WTC11 (cell line): ENCODE measurements at regions not wholly inside any gene's neighbourhood (a gene's known extent, or its start where the extent isn't known, plus 50 kb on each side); places are given as distances from the start of the nearest gene placed in this dataset.

Experiments
- ATAC-seq: fragments of 200-7000 bp; cut with Tn5 transposase; 2 replicates; pipeline ENCODE4 v1.10.0; 2021; ENCODE audit warnings: mild to moderate bottlenecking, moderate library complexity
- CTCF ChIA-PET: fragments of 300-600 bp; sonication (Branson Sonifier 250); formaldehyde crosslinking; loops from one replicate; lab custom pipeline; 2021; ENCODE audit warnings: antibody characterized with exemption; lab: Charles Lee
- POLR2A ChIA-PET: fragments of 350-600 bp; sonication (Branson Sonifier 250); formaldehyde crosslinking; loops from one replicate; lab custom pipeline; 2021; ENCODE audit warnings: antibody characterized with exemption; lab: Charles Lee
- DNase-seq: peaks from one replicate; pipeline ENCODE4 v3.0.0; 2021; ENCODE audit warnings: low spot score
- H3K27ac Mint-ChIP-seq: 2 replicates; pipeline ENCODE4 v1.8.0; 2021; ENCODE audit warnings: mixed read lengths
- H3K27me3 Mint-ChIP-seq: 2 replicates; pipeline ENCODE4 v1.8.0; 2021; ENCODE audit warnings: low read depth, mild to moderate bottlenecking, moderate library complexity, mixed read lengths
- H3K36me3 Mint-ChIP-seq: 2 replicates; pipeline ENCODE4 v1.8.0; 2021; ENCODE audit warnings: mixed read lengths
- H3K4me1 Mint-ChIP-seq: 2 replicates; pipeline ENCODE4 v1.8.0; 2022; ENCODE audit warnings: mixed read lengths
- H3K4me3 Mint-ChIP-seq: 2 replicates; pipeline ENCODE4 v1.8.0; 2021; ENCODE audit warnings: mild to moderate bottlenecking, moderate library complexity, mixed read lengths
- H3K9me3 Mint-ChIP-seq: 2 replicates; pipeline ENCODE4 v1.8.0; 2021; ENCODE audit warnings: mixed read lengths
- ATF1 ChIP-seq: sonication (generic); formaldehyde crosslinking; IDR thresholded peaks from 2 replicates; pipeline ENCODE4 v1.8.1; 2023; ENCODE audit warnings: mild to moderate bottlenecking, moderate library complexity, missing genetic modification reagents
- ATF2 ChIP-seq: sonication (generic); formaldehyde crosslinking; IDR thresholded peaks from 2 replicates; pipeline ENCODE4 v1.8.1; 2022; ENCODE audit warnings: low read depth, missing genetic modification reagents, borderline replicate concordance
- ELF4 ChIP-seq: sonication (generic); formaldehyde crosslinking; IDR thresholded peaks from 2 replicates; pipeline ENCODE4 v1.8.1; 2022; ENCODE audit warnings: low read depth, mild to moderate bottlenecking, moderate library complexity, missing genetic modification reagents
- GTF2I ChIP-seq: fragments of 250-450 bp; sonication (Bioruptor Pico); conservative IDR thresholded peaks from 2 replicates; pipeline ENCODE4 v1.4.0; 2021; ENCODE audit warnings: mild to moderate bottlenecking
- HMGXB4 ChIP-seq: sonication (generic); formaldehyde crosslinking; IDR thresholded peaks from 2 replicates; pipeline ENCODE4 v1.8.1; 2023; ENCODE audit warnings: mild to moderate bottlenecking, moderate library complexity, missing genetic modification reagents
- IRF1 ChIP-seq: sonication (generic); formaldehyde crosslinking; IDR thresholded peaks from 2 replicates; pipeline ENCODE4 v1.8.0; 2023; ENCODE audit warnings: missing genetic modification reagents
- JUN ChIP-seq: sonication (generic); formaldehyde crosslinking; IDR thresholded peaks from 2 replicates; pipeline ENCODE4 v1.8.0; 2023; ENCODE audit warnings: mild to moderate bottlenecking, missing genetic modification reagents
- KAT7 ChIP-seq: sonication (generic); formaldehyde crosslinking; IDR thresholded peaks from 2 replicates; pipeline ENCODE4 v1.8.1; 2023; ENCODE audit warnings: missing genetic modification reagents, mild to moderate bottlenecking, borderline replicate concordance
- NFE2L1 ChIP-seq: sonication (generic); formaldehyde crosslinking; IDR thresholded peaks from 2 replicates; pipeline ENCODE4 v1.8.1; 2023; ENCODE audit warnings: missing genetic modification reagents
- TEAD1 ChIP-seq: sonication (generic); formaldehyde crosslinking; IDR thresholded peaks from 2 replicates; pipeline ENCODE4 v1.8.0; 2022; ENCODE audit warnings: mild to moderate bottlenecking, missing genetic modification reagents
- TP53 ChIP-seq: sonication (generic); formaldehyde crosslinking; IDR thresholded peaks from 2 replicates; pipeline ENCODE4 v1.8.1; 2023; ENCODE audit warnings: mild to moderate bottlenecking, missing genetic modification reagents
- ZNF232 ChIP-seq: sonication (generic); formaldehyde crosslinking; IDR thresholded peaks from 2 replicates; pipeline ENCODE4 v1.8.0; 2022; ENCODE audit warnings: mild to moderate bottlenecking, missing genetic modification reagents
- ZNF317 ChIP-seq: sonication (generic); formaldehyde crosslinking; IDR thresholded peaks from 2 replicates; pipeline ENCODE4 v1.8.1; 2023; ENCODE audit warnings: low read depth, mild to moderate bottlenecking, moderate library complexity, missing genetic modification reagents, borderline replicate concordance
- ZNF396 ChIP-seq: fragments of 250-450 bp; sonication (Bioruptor Pico); IDR thresholded peaks from 2 replicates; pipeline ENCODE4 v1.8.0; 2021; ENCODE audit warnings: mild to moderate bottlenecking, moderate library complexity, borderline replicate concordance
- ZNF416 ChIP-seq: fragments of 250-450 bp; sonication (Bioruptor Pico); IDR thresholded peaks from 2 replicates; pipeline ENCODE4 v1.9.0; 2021; ENCODE audit warnings: mild to moderate bottlenecking, inconsistent platforms
- TF ChIP-seq, protein P1 (sequence below): sonication (generic); formaldehyde crosslinking; IDR thresholded peaks from 2 replicates; pipeline ENCODE4 v1.8.1; 2023; ENCODE audit warnings: mild to moderate bottlenecking, missing genetic modification reagents
- TF ChIP-seq, protein P2 (sequence below): fragments of 250-450 bp; sonication (Bioruptor Pico); conservative IDR thresholded peaks from 2 replicates; pipeline ENCODE4 v1.9.0; 2021; ENCODE audit warnings: mild to moderate bottlenecking
- TF ChIP-seq, protein P3 (sequence below): sonication (generic); formaldehyde crosslinking; conservative IDR thresholded peaks from 2 replicates; pipeline ENCODE4 v1.8.1; 2023; ENCODE audit warnings: mild to moderate bottlenecking, low read depth, missing genetic modification reagents, moderate library complexity
- TF ChIP-seq, protein P4 (sequence below): fragments of 250-450 bp; sonication (Bioruptor Pico); IDR thresholded peaks from 2 replicates; pipeline ENCODE4 v1.9.0; 2021; ENCODE audit warnings: mild to moderate bottlenecking

DNA sequence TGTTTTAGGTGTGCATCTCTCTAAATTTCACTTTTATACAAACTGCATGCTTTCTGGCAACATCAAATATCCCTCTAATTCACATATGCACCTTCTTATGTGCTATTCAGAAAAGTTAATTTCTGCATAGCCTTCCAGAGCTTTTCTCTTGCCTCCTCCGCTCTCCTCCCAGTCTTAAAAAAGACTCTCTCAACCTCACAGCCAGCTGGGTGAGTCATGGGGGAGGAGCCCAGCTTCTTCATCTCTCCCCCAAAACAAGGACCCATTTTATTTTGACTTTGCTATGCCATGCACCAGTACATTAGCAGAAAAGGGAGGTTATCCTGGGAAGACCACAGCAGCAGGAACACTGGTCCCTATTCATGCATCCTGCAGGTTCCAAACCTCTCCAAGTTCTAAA is 234.4 kb downstream of the KCNA4 start (continued):
- TF ChIP-seq, protein P1, sequence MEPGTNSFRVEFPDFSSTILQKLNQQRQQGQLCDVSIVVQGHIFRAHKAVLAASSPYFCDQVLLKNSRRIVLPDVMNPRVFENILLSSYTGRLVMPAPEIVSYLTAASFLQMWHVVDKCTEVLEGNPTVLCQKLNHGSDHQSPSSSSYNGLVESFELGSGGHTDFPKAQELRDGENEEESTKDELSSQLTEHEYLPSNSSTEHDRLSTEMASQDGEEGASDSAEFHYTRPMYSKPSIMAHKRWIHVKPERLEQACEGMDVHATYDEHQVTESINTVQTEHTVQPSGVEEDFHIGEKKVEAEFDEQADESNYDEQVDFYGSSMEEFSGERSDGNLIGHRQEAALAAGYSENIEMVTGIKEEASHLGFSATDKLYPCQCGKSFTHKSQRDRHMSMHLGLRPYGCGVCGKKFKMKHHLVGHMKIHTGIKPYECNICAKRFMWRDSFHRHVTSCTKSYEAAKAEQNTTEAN (CRISPR knock-in tag) = no peak
- TF ChIP-seq GTF2I (CRISPR knock-in tag) = no peak
- no peak for TF ChIP-seq ZNF396 (CRISPR knock-in tag)
- no peak for TF ChIP-seq HMGXB4 (CRISPR knock-in tag)
- TF ChIP-seq ATF2 (CRISPR knock-in tag) = no peak
- TF ChIP-seq, protein P2, sequence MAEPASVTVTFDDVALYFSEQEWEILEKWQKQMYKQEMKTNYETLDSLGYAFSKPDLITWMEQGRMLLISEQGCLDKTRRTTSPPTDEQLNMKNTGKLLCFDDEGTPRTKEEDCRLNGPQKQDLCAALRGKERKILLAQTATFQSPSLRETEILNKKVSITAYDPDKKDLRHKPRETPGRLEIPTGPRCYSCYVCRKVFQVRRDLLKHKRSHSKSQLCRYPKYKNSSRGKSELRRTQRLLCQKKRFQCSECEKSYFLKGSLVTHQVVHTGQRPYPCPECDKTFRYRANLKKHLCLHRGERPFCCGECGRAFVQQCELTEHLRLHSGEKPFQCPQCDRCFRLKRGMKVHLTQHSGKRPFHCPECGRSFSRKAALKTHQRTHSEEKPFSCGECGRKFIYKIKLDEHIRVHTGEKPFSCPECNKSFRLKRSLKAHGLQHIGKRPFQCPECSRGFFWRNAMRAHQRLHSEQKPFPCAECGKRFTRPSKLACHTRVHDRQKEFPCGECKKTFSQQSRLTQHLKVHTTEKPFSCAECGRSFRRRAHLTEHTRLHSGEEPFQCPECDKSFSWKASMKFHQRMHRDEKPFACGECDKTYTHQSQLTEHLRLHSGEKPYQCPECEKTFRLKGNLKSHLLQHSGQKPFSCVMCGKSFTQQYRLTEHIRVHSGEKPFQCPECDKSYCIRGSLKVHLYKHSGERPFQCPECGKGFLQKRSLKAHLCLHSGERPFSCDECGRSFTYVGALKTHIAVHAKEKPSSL (CRISPR knock-in tag) = no peak
- TF ChIP-seq ATF1 (CRISPR knock-in tag) = no peak
- TF ChIP-seq ELF4 = no peak
- no peak for TF ChIP-seq NFE2L1 (CRISPR knock-in tag)
- no peak for TF ChIP-seq JUN (CRISPR knock-in tag)
- TF ChIP-seq ZNF232 (CRISPR knock-in tag) = no peak

GRCh38 chr11:29781268-29781667 is 235.6 kb downstream of the KCNA4 start:
- Mint-ChIP-seq H3K4me3 (no peak overlapping the region), H3K36me3 (no peaks in the 10 kb centered on the region), H3K27me3 (no peaks in the 10 kb centered on the region; the same call in 1 of the 2 replicates), H3K9me3 (peaks cover 4% of the 10 kb centered on the region; the same call in 1 of the 2 replicates), H3K27ac (no peak overlapping the region), H3K4me1 (peaks cover 12% of the 10 kb centered on the region)
- no peak for DNase-seq
- CTCF ChIA-PET = interaction anchor here (2.5 kb wide), 1 partner anchor 347 kb away, joined by 6 read pairs; no protein-coding TSS in a partner anchor
- ATAC-seq = no peak
- POLR2A ChIA-PET = no interaction called here
- TF ChIP-seq IRF1 (CRISPR knock-in tag) = no peak
- TF ChIP-seq ZNF317 (CRISPR knock-in tag) = no peak
- TF ChIP-seq, protein P3, sequence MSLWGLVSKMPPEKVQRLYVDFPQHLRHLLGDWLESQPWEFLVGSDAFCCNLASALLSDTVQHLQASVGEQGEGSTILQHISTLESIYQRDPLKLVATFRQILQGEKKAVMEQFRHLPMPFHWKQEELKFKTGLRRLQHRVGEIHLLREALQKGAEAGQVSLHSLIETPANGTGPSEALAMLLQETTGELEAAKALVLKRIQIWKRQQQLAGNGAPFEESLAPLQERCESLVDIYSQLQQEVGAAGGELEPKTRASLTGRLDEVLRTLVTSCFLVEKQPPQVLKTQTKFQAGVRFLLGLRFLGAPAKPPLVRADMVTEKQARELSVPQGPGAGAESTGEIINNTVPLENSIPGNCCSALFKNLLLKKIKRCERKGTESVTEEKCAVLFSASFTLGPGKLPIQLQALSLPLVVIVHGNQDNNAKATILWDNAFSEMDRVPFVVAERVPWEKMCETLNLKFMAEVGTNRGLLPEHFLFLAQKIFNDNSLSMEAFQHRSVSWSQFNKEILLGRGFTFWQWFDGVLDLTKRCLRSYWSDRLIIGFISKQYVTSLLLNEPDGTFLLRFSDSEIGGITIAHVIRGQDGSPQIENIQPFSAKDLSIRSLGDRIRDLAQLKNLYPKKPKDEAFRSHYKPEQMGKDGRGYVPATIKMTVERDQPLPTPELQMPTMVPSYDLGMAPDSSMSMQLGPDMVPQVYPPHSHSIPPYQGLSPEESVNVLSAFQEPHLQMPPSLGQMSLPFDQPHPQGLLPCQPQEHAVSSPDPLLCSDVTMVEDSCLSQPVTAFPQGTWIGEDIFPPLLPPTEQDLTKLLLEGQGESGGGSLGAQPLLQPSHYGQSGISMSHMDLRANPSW (CRISPR knock-in tag) = no peak
- TF ChIP-seq, protein P4, sequence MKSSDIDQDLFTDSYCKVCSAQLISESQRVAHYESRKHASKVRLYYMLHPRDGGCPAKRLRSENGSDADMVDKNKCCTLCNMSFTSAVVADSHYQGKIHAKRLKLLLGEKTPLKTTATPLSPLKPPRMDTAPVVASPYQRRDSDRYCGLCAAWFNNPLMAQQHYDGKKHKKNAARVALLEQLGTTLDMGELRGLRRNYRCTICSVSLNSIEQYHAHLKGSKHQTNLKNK (CRISPR knock-in tag) = no peak
- no peak for TF ChIP-seq ATF2 (CRISPR knock-in tag)
- no peak for TF ChIP-seq ZNF416 (CRISPR knock-in tag)
- TF ChIP-seq TP53 (CRISPR knock-in tag) = no peak
- TF ChIP-seq TEAD1 (CRISPR knock-in tag) = no peak
- TF ChIP-seq KAT7 (CRISPR knock-in tag) = no peak
- TF ChIP-seq HMGXB4 (CRISPR knock-in tag) = no peak
